Testis (tissue), 2 donors: ENCODE measurements at regions not wholly inside any gene's neighbourhood (a gene's known extent, or its start where the extent isn't known, plus 50 kb on each side); places are given as distances from the start of the nearest gene placed in this dataset.

Source experiments
- DNase-seq: peaks from one replicate; pipeline ENCODE4 v3.0.0-alpha.2; 2019
- H3K27ac ChIP-seq, 2 donors: fragments of 200-600 bp; sonication (generic); one replicate each; pipeline ENCODE4 v1.5.1; 2019
- H3K27me3 ChIP-seq: fragments of 200-600 bp; sonication (generic); one replicate; pipeline ENCODE4 v1.5.1; 2019
- H3K36me3 ChIP-seq: fragments of 200-600 bp; sonication (generic); one replicate; pipeline ENCODE4 v1.5.1; 2017; ENCODE audit warnings: low read depth; ENCODE audit errors: missing control alignments
- H3K4me1 ChIP-seq: fragments of 200-600 bp; sonication (generic); one replicate; pipeline ENCODE4 v1.5.1; 2019
- H3K4me3 ChIP-seq, 2 donors: fragments of 200-600 bp; sonication (generic); one replicate each; pipeline ENCODE4 v1.5.1; 2017 to 2019
- H3K9me3 ChIP-seq: fragments of 200-600 bp; sonication (generic); one replicate; pipeline ENCODE4 v1.5.1; 2017
- POLR2A ChIP-seq: fragments of 450-650 bp; IDR thresholded peaks from one replicate; pipeline ENCODE4 v1.6.1; 2017; ENCODE audit warnings: antibody characterized with exemption, mild to moderate bottlenecking, moderate library complexity
- WGBS, 2 donors: methylation state at CpG; one replicate each; pipeline ENCODE4 v1.1.5; 2018; 5-methylcytosine and 5-hydroxymethylcytosine counted together
- intact Hi-C: fragments of 100-400 bp; cut with DNase I; formaldehyde crosslinking; loops from one replicate; pipeline ENCODE4 v1.15.1; 2023; ENCODE audit warnings: low total_unique reads
- TF ChIP-seq, protein P1 (sequence below), 3 experiments: fragments of 450-650 bp in 2 of 3; fragments of 200-600 bp in 1 of 3; sonication (generic) in 1 of 3; IDR thresholded peaks; one replicate each; pipeline ENCODE4 v1.5.1; 2016 to 2019; ENCODE audit warnings: antibody characterized with exemption in 3 of 3, mild to moderate bottlenecking in 2 of 3, moderate library complexity in 1 of 3

DNA sequence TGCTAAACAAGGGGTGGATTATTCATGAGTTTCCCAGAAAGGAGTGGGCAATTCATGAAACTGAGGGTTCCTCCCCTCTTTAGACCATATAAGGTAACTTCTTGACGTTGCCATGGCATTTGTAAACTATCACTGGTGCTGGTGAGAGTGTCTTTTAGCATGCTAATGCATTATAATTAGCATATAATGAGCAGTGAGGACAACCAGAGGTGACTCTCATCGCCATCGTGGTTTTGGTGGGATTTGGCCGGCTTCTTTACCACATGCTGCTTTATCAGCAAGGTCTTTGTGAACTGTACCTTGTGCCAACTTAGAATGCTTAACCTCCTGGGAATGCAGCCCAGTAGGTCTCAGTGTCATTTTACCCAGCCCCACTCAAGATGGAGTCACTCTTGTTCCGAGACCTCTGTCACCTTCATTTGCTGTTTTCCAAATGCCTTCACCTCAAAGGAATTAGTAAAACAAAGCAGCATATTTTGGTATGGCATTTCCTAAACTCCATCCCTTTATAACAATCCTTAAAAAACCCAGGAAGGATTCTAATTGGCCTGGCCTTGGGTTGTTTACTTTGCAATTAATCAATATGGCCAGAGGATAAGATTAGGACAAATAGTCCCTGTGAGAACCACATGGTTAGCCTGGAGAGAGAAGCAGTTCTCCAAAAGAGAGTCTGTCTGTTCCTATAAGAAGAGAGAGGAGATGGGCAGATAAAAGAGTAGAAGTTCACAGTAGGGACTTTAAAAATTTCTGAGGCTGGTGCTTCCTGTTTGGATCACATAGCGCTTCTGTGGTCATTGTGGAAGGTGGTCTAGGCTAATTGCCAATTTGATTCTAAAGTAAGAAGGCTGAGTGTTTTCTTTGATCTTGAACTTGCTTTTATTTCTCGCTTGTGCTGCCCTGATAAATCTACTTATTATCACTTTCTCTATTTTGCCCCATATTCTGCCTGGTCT, 155.2 kb upstream of the EOMES start:
- no peak for DNase-seq
- no peaks in the 10 kb centered on the region for H3K36me3 ChIP-seq
- no peaks in the 10 kb centered on the region for H3K27me3 ChIP-seq
- H3K27ac ChIP-seq: no peak overlapping the region
- TF ChIP-seq POLR2A: no peak
- TF ChIP-seq, protein P1, sequence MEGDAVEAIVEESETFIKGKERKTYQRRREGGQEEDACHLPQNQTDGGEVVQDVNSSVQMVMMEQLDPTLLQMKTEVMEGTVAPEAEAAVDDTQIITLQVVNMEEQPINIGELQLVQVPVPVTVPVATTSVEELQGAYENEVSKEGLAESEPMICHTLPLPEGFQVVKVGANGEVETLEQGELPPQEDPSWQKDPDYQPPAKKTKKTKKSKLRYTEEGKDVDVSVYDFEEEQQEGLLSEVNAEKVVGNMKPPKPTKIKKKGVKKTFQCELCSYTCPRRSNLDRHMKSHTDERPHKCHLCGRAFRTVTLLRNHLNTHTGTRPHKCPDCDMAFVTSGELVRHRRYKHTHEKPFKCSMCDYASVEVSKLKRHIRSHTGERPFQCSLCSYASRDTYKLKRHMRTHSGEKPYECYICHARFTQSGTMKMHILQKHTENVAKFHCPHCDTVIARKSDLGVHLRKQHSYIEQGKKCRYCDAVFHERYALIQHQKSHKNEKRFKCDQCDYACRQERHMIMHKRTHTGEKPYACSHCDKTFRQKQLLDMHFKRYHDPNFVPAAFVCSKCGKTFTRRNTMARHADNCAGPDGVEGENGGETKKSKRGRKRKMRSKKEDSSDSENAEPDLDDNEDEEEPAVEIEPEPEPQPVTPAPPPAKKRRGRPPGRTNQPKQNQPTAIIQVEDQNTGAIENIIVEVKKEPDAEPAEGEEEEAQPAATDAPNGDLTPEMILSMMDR (IDR thresholded peaks at IDR 0.05): no peak
- H3K4me3 ChIP-seq: no peak overlapping the region
- WGBS, 2 donors: 51 to 65% methylated on average over 7 of the region's 7 CpGs
- no peaks in the 10 kb centered on the region for H3K9me3 ChIP-seq
- intact Hi-C loops: no loop called here
- no peaks in the 10 kb centered on the region for H3K4me1 ChIP-seq

DNA sequence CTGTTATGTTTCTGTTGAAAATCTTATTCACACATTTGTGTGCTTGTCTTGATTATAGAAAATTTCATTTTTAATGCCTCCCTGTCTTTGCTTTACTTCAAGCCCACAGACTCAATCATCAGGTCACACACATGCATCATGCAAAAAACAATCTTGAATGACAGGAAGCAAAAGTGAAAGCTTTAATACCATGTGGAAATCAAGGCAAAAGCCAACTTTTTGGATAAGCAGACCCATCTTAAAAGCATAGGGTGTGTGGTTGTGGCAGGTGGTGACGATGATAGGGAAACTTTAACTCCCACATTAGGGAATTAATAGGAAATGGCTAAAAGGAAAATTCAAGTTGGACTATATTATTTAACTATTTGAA, 155.9 kb upstream of the EOMES start:
- Histone ChIP-seq H3K9me3 (no peaks in the 10 kb centered on the region), H3K4me3 (no peak overlapping the region), H3K27me3 (no peaks in the 10 kb centered on the region), H3K4me1 (no peaks in the 10 kb centered on the region), H3K36me3 (no peaks in the 10 kb centered on the region), H3K27ac (no peak overlapping the region)
- no peak for TF ChIP-seq POLR2A
- TF ChIP-seq, protein P1 (IDR thresholded peaks at IDR 0.05): no peak
- no peak for DNase-seq
- 54 to 61% methylated on average over 1 of the region's 1 CpG for WGBS, 2 donors
- intact Hi-C loops: no loop called here

DNA sequence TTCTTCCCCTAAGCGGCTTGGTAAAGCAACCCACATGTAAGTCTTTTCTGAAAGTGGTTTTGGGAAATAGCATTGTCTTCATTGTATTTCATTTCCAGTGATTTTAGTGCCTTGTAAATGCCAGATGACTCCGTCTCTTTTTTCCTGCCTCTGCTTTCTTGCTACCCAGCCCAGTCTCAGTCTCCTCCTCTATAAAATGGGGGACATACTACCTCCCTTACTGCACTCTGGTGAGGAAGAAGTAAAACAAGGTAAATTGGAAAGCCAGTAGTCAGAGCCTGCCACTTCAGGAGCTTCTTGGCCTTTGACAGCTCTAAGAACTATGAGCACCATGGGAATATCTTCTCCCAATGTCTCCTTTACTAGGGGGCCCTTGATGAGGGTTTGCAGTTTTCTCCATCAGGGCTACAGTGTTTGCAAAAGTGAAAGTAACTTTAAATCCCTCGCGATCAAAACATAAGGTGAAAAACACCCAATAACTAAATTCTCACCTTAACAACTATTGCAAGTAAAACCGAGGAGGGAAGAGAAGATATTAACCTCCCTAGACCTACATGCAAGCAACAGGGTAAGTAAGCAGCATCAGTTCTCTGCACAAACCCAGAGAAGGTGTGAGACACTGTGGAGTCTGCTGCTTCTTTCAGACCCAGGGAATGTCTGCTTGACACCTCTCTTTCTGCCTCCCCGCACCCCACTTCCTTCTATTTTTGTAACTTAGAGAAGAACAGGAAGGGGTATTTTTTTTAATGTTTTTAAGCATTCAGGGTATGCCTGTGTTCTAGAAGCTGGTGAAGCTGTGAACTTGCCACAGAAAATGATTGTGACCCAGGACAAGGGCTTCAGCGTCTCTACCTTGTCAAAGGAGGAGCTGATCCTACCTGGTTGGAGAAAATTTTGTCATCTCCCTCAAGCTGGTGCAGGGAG, 159.1 kb upstream of the EOMES start:
- H3K4me1 ChIP-seq: no peaks in the 10 kb centered on the region
- H3K27ac ChIP-seq: no peak overlapping the region
- H3K36me3 ChIP-seq: no peaks in the 10 kb centered on the region
- intact Hi-C loops: no loop called here
- no peak for DNase-seq
- no peaks in the 10 kb centered on the region for H3K27me3 ChIP-seq
- no peaks in the 10 kb centered on the region for H3K9me3 ChIP-seq
- 70 to 77% methylated on average over 7 of the region's 7 CpGs for WGBS, 2 donors
- H3K4me3 ChIP-seq: no peak overlapping the region
- no peak for TF ChIP-seq POLR2A
- TF ChIP-seq, protein P1 (IDR thresholded peaks at IDR 0.05): no peak

DNA sequence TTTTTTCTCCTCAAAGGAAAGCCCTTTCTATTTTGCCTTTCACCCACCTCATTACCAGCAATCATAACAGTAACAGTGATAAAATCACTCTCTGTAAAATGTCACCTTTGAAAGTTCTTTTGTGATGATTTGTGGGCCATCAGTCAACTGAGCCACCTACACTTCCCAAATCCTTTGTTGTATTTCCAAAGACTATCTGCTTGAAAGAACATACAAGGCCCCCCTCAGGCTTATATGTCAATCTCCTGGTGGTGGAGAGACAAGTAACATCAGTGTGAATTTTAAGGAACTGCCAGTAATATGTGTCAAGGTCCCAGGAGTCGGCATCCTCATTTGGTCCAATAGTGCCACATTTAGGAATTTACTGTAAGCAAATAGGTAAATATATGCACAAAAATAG, 161.1 kb upstream of the EOMES start:
- 88 to 89% methylated on average over 1 of the region's 1 CpG for WGBS, 2 donors
- TF ChIP-seq, protein P1 (IDR thresholded peaks at IDR 0.05): no peak
- TF ChIP-seq POLR2A: no peak
- no peaks in the 10 kb centered on the region for H3K27me3 ChIP-seq
- intact Hi-C loops: no loop called here
- H3K4me1 ChIP-seq: no peaks in the 10 kb centered on the region
- no peak for DNase-seq
- H3K27ac ChIP-seq: no peak overlapping the region
- no peaks in the 10 kb centered on the region for H3K9me3 ChIP-seq
- H3K4me3 ChIP-seq: no peak overlapping the region
- no peaks in the 10 kb centered on the region for H3K36me3 ChIP-seq
